CMK (cell line): ENCODE measurements at regions not wholly inside any gene's neighbourhood (a gene's known extent, or its start where the extent isn't known, plus 50 kb on each side); places are given as distances from the start of the nearest gene placed in this dataset.
"Not testable (repeated sequence)": the region's sequence is repeated elsewhere in the genome, so short reads cannot be mapped to it uniquely, and the experiment has no call there.

Experiments
- DNase-seq: peaks from one replicate; pipeline ENCODE4 v3.0.0-alpha.2; 2010; ENCODE audit warnings: low read depth

DNA sequence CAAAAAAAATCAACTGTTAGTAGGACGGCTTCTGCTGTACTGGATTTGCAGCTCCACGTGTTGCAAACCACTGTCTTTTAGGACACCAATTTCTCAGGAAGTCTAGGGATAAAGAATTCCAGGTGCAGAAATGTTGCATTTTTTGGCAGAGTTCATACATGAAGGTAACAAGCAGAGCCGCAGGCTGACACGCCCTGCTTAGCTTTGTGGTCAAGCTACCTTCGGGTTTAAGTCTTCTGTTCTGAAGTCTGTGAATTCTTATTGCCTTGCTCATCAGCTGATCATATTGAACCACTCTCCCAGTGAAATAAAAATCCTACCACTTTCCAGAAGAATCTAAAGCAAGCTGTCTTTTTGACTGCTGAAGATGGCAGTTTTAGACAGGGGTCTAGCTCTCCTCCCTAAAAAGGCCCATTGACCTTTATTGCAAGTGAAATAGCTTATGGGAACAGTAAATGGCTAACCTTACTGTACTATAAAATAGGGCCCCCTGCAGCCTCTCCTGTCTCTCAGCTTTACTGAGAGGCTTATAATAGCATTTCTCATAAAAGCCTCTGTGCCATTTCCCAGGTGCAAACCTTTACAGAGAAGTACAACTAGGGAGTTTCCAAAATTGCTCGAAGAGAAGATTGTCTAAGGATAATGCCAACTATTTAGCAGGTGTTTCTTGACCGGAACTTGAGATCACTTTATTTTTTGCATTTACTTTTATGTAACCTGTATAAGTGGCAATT lies 262.2 kb upstream of the IL12A start:
- DNase-seq, result no peak

GRCh38 chr3:159727506-159727905 lies 261.1 kb upstream of the IL12A start:
- DNase-seq, result no peak

GRCh38 chr3:159731254-159731653 lies 257.4 kb upstream of the IL12A start:
- DNase-seq, result no peak

GRCh38 chr3:159732172-159733111 lies 256.2 kb upstream of the IL12A start:
- no peak for DNase-seq

GRCh38 chr3:159733194-159733860 lies 255.3 kb upstream of the IL12A start:
- DNase-seq, result no peak

GRCh38 chr3:159734681-159735080 lies 254.0 kb upstream of the IL12A start:
- DNase-seq, result no peak

DNA sequence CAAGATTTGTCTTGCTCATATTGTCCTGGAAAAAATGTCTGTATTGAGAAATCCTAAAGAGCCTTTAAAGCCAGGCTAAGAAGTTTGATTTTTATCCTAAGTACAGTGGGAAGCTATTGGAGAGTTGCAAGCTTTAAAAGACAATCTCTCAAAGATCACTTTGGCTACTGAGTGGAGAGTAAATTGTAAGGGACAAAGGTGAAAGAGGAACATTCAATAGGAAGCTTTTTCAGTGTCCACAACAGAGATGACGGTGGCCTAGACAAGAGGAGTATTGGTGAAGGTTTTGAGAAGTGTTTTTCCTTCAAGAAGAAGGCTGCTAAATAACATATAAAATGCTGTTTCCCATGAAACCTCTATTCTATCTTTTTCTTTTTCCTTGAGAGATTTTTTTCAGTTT lies 249.5 kb upstream of the IL12A start:
- no peak for DNase-seq

DNA sequence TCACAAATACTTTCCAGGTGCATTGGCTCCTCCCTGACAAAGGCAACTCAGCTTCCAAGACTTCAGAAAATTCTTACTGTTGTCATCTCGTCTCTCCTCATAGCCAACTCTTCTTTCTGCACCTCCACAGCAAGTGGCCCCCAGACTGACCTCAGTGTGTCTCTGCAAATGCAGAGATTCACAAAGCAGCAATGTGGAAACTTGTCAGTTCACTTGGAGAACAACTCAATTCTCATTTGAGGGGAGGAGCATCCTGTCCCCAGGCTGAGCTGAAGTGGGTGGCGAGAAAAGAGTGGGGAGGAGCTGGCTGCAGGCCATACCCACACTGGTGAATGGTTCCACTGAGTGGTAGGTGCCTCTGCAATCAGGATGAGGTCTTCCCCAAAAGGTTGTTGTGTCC lies 248.7 kb upstream of the IL12A start:
- no peak for DNase-seq

- no peak for DNase-seq
Observed at GRCh38 chr3:159741281-159741680, 247.4 kb upstream of the IL12A start.

GRCh38 chr3:159748425-159748824 lies 240.2 kb upstream of the IL12A start:
- no peak for DNase-seq

GRCh38 chr3:159749406-159749805 lies 239.2 kb upstream of the IL12A start:
- no peak for DNase-seq

GRCh38 chr3:159751146-159751545 lies 237.5 kb upstream of the IL12A start:
- DNase-seq, result no peak

DNA sequence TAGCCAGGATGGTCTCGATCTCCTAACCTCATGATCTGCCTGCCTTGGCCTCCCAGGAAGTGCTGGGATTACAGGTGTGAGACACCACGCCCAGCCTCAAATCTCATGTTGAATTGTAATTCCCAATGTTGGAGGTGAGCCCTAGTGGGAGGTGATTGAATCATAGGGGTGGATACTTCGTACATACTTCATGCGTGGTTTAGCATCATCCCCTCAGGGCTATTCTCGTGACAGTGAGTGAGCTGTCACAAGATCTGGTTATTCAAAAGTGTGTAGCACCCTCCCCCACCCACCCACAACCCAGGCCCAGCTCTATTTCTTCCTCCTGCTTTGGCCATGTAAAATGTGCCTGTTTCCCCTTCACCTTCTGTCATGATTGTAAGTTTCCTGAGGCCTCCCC lies 236.9 kb upstream of the IL12A start:
- no peak for DNase-seq

GRCh38 chr3:159756279-159757207 lies 232.1 kb upstream of the IL12A start:
- not testable (repeated sequence) for DNase-seq

DNA sequence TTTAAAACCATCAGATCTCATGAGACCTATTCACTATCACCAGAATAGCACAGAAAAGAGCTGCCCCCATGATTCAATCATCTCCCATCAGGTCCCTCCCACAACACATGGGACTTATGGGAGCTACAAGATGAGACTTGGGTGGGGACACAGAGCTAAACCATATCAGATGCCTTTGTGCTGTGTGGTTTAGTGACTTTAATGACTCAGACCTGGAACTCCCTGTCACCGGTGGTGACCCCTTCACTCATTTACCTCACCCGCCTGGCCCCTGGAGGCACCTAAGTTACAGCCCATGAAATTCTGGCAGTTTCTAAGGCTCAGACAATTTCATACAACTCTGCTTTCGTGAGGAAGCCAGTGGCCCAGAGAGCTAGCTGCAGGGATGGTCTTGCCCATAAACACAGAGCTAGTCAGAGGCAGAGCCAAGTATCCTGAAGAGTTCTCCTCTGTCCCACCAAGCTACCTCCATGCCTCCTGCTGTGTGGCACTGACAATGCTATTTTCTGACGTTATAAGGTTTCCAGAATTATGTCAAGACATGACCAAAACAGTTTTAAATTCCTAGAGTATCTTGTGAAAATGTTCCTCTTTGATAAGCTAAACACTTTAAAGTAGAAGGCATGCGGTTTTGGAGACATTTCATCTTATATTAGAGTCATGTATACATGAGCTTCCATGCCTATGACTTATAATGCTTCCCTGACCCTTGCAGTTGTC lies 231.1 kb upstream of the IL12A start:
- no peak for DNase-seq

GRCh38 chr3:159760046-159760445 lies 228.6 kb upstream of the IL12A start:
- no peak for DNase-seq

GRCh38 chr3:159761369-159761768 lies 227.3 kb upstream of the IL12A start:
- no peak for DNase-seq

- DNase-seq, result no peak
Observed at GRCh38 chr3:159761848-159762635, 226.6 kb upstream of the IL12A start.

GRCh38 chr3:159763011-159763601 lies 225.5 kb upstream of the IL12A start:
- no peak for DNase-seq
